ENCODE measurements at regions not wholly inside any gene's neighbourhood (a gene's known extent, or its start where the extent isn't known, plus 50 kb on each side); places are given as distances from the start of the nearest gene placed in this dataset.

DNA sequence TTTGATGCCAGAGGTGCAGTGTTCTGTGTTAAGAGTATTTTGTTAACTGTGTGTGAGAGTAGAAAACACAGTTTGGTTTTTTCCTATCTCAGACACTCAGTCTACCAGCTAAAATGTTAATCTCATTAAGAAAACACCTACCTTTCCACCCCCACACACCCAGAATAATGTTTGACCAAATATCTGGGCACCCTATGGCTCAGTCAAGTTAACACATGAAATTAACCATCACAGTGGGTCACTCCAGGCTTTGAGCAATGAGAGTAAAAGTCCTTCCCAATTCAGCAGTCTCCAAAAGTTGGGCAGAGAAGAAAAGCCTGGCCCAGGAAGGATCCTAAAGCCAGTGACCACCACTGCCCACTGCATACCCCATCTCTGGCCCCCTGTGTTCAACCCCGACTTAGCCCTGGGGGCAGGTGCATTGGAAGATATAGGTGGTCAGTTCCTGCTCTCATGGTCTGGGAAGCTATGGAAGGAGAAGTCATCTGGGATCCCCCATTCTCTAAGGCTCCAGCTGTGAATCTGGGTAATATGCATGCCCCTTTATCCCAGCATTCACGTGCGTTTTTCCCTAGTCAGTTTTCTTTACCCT, 50.2 kb upstream of the CSF3R start:
- no peaks in the 10 kb centered on the region for H3K4me1 Mint-ChIP-seq (ENCODE audit: low read depth, unreplicated experiment)
- CTCF ChIA-PET, result no interaction called here

More for the DNA sequence above, 50.2 kb upstream of the CSF3R start:
- DNase-seq, result no peak
- BruUV-seq (replicated peaks), result no TSS peak
- Mint-ChIP-seq H3K27ac (ENCODE audit: unreplicated experiment) (no peak overlapping the region), H3K4me3 (ENCODE audit: low read depth, unreplicated experiment) (no peak overlapping the region), H3K9me3 (ENCODE audit: low read depth, unreplicated experiment) (no peaks in the 10 kb centered on the region), H3K27me3 (ENCODE audit: unreplicated experiment) (peaks cover 97% of the 10 kb centered on the region), H3K36me3 (ENCODE audit: insufficient read depth, unreplicated experiment) (no peaks in the 10 kb centered on the region)
- TF ChIP-seq, protein P1, sequence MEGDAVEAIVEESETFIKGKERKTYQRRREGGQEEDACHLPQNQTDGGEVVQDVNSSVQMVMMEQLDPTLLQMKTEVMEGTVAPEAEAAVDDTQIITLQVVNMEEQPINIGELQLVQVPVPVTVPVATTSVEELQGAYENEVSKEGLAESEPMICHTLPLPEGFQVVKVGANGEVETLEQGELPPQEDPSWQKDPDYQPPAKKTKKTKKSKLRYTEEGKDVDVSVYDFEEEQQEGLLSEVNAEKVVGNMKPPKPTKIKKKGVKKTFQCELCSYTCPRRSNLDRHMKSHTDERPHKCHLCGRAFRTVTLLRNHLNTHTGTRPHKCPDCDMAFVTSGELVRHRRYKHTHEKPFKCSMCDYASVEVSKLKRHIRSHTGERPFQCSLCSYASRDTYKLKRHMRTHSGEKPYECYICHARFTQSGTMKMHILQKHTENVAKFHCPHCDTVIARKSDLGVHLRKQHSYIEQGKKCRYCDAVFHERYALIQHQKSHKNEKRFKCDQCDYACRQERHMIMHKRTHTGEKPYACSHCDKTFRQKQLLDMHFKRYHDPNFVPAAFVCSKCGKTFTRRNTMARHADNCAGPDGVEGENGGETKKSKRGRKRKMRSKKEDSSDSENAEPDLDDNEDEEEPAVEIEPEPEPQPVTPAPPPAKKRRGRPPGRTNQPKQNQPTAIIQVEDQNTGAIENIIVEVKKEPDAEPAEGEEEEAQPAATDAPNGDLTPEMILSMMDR (IDR thresholded peaks at IDR 0.05; ENCODE audit: unreplicated experiment), result no peak
- intact Hi-C loops (cut with micrococcal nuclease; ENCODE audit: unreplicated experiment), result no loop called here

Measured in Calu3 (cell line).